ENCODE measurements at regions not wholly inside any gene's neighbourhood (a gene's known extent, or its start where the extent isn't known, plus 50 kb on each side); places are given as distances from the start of the nearest gene placed in this dataset.

GRCh38 chr2:67669766-67670165 is 272.6 kb downstream of the ETAA1 start:
- no peak overlapping the region for H3K4me3 ChIP-seq (ENCODE audit: control insufficient read depth in 2 of 3, extremely low read depth in 1 of 3, insufficient read depth in 2 of 3, low read depth in 1 of 3, low read length in 3 of 3)
- H3K27me3 ChIP-seq (ENCODE audit: control insufficient read depth, extremely low read depth, insufficient read depth, low read length) = no peaks in the 10 kb centered on the region
- no peaks in the 10 kb centered on the region for H3K4me1 ChIP-seq (ENCODE audit: control insufficient read depth, extremely low read depth, insufficient read depth, low read length)
- H3K27ac ChIP-seq (ENCODE audit: control insufficient read depth, insufficient read depth, low read length) = no peak overlapping the region
- no peak overlapping the region for H3K9ac ChIP-seq (ENCODE audit: control insufficient read depth, extremely low read depth, insufficient read depth, low read length)
- H4K20me1 ChIP-seq (ENCODE audit: control insufficient read depth, extremely low read depth, insufficient read depth, low read length) = no peaks in the 10 kb centered on the region
- no peak overlapping the region for H2AFZ ChIP-seq (ENCODE audit: control insufficient read depth, low read length)
- no peaks in the 10 kb centered on the region for H3K9me3 ChIP-seq (ENCODE audit: control insufficient read depth, low read depth, low read length)
- H3K36me3 ChIP-seq (ENCODE audit: control insufficient read depth in 2 of 2, extremely low read depth in 1 of 2, insufficient read depth in 2 of 2, low read length in 2 of 2) = no peaks in the 10 kb centered on the region
- H3K79me2 ChIP-seq (ENCODE audit: control insufficient read depth, insufficient read depth, low read length) = no peaks in the 10 kb centered on the region
- no peak for FAIRE-seq
- H3K9me1 ChIP-seq (ENCODE audit: control insufficient read depth, extremely low read depth, insufficient read depth, low read length) = no peaks in the 10 kb centered on the region
- no peak for DNase-seq (ENCODE audit: low read depth, low spot score)
- no peak for TF ChIP-seq CTCF (optimal IDR thresholded peaks at IDR 0.05 in 1 of 3, IDR thresholded peaks at IDR 0.05 in 1 of 3, conservative IDR thresholded peaks at IDR 0.05 in 1 of 3; ENCODE audit: extremely low read depth in 1 of 3, insufficient read depth in 2 of 3, low read length in 3 of 3)
- H3K4me2 ChIP-seq (ENCODE audit: control insufficient read depth, extremely low read depth, insufficient read depth, low read depth, low read length) = no peak overlapping the region
- dilution Hi-C loops (cut with MboI; ENCODE audit: extremely low pct_ligation_motif_present, low sequenced_read_pairs) = no loop called here

- DNase-seq (ENCODE audit: low read depth, low spot score) (no peak), FAIRE-seq (no peak)
- Histone ChIP-seq H3K27me3 (ENCODE audit: control insufficient read depth, extremely low read depth, insufficient read depth, low read length) (no peaks in the 10 kb centered on the region), H3K4me2 (ENCODE audit: control insufficient read depth, extremely low read depth, insufficient read depth, low read depth, low read length) (no peak overlapping the region), H3K4me1 (ENCODE audit: control insufficient read depth, extremely low read depth, insufficient read depth, low read length) (no peaks in the 10 kb centered on the region), H4K20me1 (ENCODE audit: control insufficient read depth, extremely low read depth, insufficient read depth, low read length) (no peaks in the 10 kb centered on the region), H3K79me2 (ENCODE audit: control insufficient read depth, insufficient read depth, low read length) (no peaks in the 10 kb centered on the region), H3K9me1 (ENCODE audit: control insufficient read depth, extremely low read depth, insufficient read depth, low read length) (no peaks in the 10 kb centered on the region), H3K27ac (ENCODE audit: control insufficient read depth, insufficient read depth, low read length) (no peak overlapping the region), H3K36me3 (ENCODE audit: control insufficient read depth in 2 of 2, extremely low read depth in 1 of 2, insufficient read depth in 2 of 2, low read length in 2 of 2) (no peaks in the 10 kb centered on the region), H3K9me3 (ENCODE audit: control insufficient read depth, low read depth, low read length) (no peaks in the 10 kb centered on the region), H3K4me3 (ENCODE audit: control insufficient read depth in 2 of 3, extremely low read depth in 1 of 3, insufficient read depth in 2 of 3, low read depth in 1 of 3, low read length in 3 of 3) (no peak overlapping the region), H3K9ac (ENCODE audit: control insufficient read depth, extremely low read depth, insufficient read depth, low read length) (no peak overlapping the region), H2AFZ (ENCODE audit: control insufficient read depth, low read length) (no peak overlapping the region)
- no peak for TF ChIP-seq CTCF (optimal IDR thresholded peaks at IDR 0.05 in 1 of 3, IDR thresholded peaks at IDR 0.05 in 1 of 3, conservative IDR thresholded peaks at IDR 0.05 in 1 of 3; ENCODE audit: extremely low read depth in 1 of 3, insufficient read depth in 2 of 3, low read length in 3 of 3)
- no peak for TF ChIP-seq EZH2 (IDR thresholded peaks at IDR 0.05; ENCODE audit: low read length)
- dilution Hi-C loops (cut with MboI; ENCODE audit: extremely low pct_ligation_motif_present, low sequenced_read_pairs) = no loop called here
Observed at GRCh38 chr2:67670747-67671183, 273.6 kb downstream of the ETAA1 start.
